Fibroblast of upper back skin (primary cell): ENCODE measurements at regions not wholly inside any gene's neighbourhood (a gene's known extent, or its start where the extent isn't known, plus 50 kb on each side); places are given as distances from the start of the nearest gene placed in this dataset.
A peak's percentile ranks its signal among the peaks of the same experiment; 100 is the strongest.
"Not testable (repeated sequence)": the region's sequence is repeated elsewhere in the genome, so short reads cannot be mapped to it uniquely, and the experiment has no call there.

Source experiments
- DNase-seq: peaks from one replicate; pipeline ENCODE4 v3.0.0-alpha.2; 2013

GRCh38 chr5:156004754-156005153 lies 322.2 kb upstream of the SGCD start:
- DNase-seq, result no peak

GRCh38 chr5:156006026-156006647 lies 320.8 kb upstream of the SGCD start:
- no peak for DNase-seq

DNA sequence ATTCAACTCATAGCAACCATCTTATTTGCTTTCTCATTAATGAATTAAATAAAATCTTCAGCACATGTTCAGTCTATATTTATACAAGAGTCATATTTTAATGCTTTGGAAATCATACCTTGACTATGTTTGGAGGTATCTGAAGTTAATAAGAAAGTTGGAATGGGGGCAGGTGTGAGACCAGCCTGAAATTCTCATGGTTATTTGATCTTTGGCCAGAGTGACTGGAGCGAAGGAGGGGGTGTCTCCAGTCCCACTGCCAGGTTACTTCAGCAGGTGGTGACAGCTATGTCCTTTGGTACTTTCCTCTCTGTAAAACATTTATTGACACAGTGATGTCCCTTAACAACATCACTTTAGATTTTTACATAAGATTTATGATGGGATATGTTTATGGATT lies 318.1 kb upstream of the SGCD start:
- no peak for DNase-seq

- no peak for DNase-seq
These were observed 317.4 kb upstream of the SGCD start for GRCh38 chr5:156009583-156009982.

- DNase-seq, result no peak
These were observed 311.8 kb upstream of the SGCD start for GRCh38 chr5:156015137-156015536.

- no peak for DNase-seq
These were observed 307.8 kb upstream of the SGCD start for GRCh38 chr5:156019130-156019529.

- no peak for DNase-seq
These were observed 307.3 kb upstream of the SGCD start for GRCh38 chr5:156019571-156020180.

- DNase-seq, result no peak
These were observed 306.3 kb upstream of the SGCD start for GRCh38 chr5:156020647-156021046.

DNA sequence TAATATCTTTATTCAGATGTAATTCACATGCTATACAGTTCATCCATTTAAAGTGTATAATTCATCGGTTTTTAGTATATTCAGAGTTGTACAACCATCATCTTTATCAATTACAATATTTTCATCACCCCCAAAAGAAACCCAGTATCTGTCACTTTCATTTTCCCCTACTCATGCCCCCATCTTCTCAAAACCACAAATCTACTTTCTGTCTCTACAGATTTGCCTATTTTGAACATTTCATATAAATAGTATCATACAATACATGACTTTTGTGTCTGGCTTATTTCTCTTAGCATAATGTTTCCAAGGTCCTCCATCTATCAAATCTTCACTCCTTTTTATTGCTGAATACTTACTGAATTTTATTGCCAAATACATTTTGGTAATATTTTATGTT lies 305.1 kb upstream of the SGCD start:
- DNase-seq, result no peak

- DNase-seq, result no peak
These were observed 301.3 kb upstream of the SGCD start for GRCh38 chr5:156025656-156026055.

GRCh38 chr5:156031181-156031580 lies 295.8 kb upstream of the SGCD start:
- DNase-seq, result no peak

GRCh38 chr5:156036640-156037039 lies 290.3 kb upstream of the SGCD start:
- peak; percentile 33 for DNase-seq

GRCh38 chr5:156037151-156037909 lies 289.6 kb upstream of the SGCD start:
- DNase-seq, result no peak

DNA sequence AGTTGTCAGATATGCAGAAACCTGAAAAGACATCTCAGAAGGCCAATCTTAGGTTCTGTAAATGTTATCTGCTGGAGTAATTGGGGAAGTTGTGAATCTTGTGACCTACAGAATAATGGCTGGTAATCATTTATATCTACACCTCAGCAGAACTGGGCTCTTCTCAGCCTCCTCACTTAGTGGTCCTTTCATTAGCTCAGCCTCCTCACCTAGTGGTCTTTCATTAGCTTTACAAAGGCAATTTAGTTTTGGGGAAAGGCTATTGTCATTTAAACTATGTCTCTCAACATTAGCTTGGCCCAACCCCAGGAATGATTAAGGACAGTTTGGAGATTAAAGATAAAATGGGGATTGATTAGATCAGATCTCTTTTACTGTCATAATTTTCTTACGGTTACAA lies 284.2 kb upstream of the SGCD start:
- DNase-seq, result no peak

DNA sequence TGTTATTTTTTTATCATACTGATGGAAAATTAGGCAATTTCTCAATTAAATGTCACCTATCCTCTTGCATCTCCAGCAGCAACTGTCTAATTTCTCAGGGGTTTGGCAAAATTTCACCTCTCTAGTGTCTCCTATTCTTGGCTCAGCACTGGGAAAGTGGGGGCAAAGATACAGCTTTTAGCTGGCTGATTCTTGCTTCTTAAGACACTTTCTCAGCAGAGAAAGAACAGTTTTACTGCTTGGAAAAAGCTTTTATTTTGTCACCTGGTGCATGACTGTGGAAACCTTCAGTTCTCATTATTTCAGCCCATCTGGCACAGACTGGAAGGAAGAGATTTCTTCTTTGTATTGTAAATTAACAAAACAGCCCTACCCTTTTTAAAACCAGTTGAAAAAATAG lies 283.6 kb upstream of the SGCD start:
- DNase-seq, result no peak

DNA sequence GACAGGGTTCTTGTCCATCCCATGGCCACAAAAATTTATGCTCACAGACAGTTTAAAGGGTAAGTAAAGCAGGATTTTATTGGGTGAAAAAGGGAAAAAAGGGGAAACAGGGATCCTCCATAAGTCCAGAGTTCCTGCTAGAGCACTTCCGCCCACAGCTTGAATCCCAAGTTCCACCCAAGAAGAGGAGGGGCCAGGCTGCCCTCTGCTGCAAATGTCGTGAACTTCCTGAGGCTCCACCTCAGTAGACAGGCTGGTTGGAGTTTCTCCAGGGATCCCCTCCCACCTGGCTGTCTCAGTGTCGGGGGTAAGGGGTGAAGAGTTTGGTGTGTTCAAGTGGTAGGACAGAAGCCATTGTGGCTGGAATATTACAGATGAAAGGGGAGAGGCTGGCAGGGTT lies 275.0 kb upstream of the SGCD start:
- no peak for DNase-seq

- DNase-seq, result no peak
These were observed 274.3 kb upstream of the SGCD start for GRCh38 chr5:156052656-156053055.

DNA sequence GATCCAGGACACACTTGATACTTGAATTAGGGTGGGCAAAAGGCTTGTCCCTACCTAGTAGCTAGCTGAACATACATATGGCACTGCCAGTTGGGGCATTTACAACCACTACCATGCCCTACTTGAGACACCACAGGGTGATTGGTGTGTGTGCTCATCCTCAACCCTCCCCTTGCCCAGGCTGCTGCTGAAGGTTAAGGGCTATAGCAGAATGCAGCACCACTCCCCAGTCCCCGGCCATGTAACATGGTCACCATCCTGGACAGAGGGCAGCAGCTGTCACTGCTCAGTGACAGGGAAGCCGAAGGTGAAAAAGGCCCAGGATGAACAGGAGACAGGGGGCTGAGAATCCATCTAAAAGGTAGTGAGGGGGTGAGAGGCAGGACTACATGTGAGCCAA lies 273.9 kb upstream of the SGCD start:
- no peak for DNase-seq

- no peak for DNase-seq
These were observed 250.1 kb upstream of the SGCD start for GRCh38 chr5:156076912-156077311.

DNA sequence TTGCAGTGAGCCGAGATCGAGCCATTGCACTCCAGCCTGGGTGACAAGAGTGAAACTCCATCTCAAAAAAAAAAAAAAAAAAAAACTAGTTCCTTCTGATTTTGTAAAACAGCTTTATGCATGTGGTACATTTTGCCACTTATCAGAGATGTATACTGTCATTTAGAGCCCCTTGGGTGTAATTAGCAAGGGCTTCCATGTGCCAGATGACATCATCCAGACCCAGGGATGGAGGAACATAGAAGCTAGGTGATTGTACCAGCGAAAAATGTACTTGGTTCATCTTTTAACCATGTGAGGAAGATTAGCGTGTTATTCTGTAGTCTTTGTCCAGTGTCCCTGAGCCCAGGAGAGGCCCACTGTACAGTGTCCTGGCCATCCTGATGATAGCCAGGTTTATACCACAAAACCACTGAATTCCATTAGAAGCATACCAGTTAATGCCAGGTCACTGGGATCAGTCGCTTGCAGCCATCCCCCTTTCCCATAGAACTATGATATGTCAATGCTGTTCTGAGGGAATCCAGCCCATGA lies 239.3 kb upstream of the SGCD start:
- peak; percentile 19 for DNase-seq

DNA sequence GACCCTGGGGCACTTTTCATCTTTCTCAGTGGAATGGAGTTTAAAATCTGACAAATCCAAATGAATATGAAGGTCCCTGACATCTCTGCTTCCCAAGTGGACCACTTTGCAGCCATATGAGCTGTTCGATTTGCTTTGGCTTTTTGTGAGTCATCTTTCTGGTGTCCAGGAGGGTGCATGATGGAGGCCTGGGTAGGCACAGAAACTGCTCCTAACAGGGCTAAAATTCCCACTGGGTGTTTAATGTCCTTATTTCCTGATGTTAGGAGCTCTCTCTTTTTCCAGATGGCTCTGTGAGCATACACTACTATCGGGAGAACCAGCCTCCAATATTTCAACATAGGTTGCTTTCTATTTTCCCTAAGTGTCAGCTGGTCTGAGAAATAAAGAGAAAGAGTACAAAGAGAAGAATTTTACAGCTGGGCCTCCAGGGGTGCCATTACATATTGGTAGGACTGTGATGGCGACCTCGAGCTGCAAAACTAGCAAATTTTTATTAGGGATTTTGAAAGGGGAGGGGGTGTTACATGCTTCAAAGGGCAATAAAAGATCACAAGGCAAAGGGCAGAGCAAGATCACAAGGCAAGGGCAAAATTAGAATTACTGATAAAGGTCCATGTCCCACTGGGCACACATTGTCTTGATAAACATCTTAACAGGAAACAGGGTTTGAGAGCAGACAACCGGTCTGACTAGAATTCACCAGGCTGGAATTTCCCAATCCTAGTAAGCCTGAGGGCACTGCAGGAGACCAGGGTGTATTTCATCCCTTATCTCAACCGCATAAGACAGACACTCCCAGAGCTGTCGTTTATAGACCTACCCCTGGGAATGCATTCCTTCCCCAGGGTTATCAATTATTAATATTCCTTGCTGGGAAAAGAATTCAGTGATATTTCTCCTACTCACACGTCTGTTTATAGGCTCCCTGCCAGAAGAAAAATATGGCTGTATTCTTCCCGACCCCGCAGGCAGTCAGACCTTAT lies 236.7 kb upstream of the SGCD start:
- DNase-seq, result not testable (repeated sequence)

DNA sequence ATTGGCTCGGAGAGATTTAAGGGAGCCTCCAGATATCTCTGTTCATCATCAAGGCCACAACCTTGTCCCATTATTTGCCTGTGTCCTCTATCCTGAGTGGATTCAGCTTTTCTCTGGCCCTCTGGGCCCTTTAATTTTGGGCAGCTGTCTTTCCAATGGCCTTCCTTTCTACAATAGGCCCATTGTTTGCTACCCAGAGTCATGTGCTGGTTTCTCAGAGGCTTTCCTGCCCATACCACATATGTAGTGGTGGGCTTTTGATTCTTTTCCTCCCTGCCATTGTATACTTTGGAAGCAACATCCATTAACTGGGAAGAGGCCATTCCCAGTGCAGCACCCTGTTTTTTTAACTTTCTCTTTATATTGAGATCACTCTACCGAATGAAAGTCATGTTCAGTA lies 233.9 kb upstream of the SGCD start:
- no peak for DNase-seq

- peak; percentile 69 for DNase-seq
These were observed 233.0 kb upstream of the SGCD start for GRCh38 chr5:156094001-156094400.
